ENCODE measurements at regions not wholly inside any gene's neighbourhood (a gene's known extent, or its start where the extent isn't known, plus 50 kb on each side); places are given as distances from the start of the nearest gene placed in this dataset.

- H3K27ac ChIP-seq: no peak overlapping the region
- DNase-seq (ENCODE audit: low read depth, low spot score): no peak
These were observed 90.6 kb upstream of the SYNDIG1 start for GRCh38 chr20:24378661-24379483.

DNA sequence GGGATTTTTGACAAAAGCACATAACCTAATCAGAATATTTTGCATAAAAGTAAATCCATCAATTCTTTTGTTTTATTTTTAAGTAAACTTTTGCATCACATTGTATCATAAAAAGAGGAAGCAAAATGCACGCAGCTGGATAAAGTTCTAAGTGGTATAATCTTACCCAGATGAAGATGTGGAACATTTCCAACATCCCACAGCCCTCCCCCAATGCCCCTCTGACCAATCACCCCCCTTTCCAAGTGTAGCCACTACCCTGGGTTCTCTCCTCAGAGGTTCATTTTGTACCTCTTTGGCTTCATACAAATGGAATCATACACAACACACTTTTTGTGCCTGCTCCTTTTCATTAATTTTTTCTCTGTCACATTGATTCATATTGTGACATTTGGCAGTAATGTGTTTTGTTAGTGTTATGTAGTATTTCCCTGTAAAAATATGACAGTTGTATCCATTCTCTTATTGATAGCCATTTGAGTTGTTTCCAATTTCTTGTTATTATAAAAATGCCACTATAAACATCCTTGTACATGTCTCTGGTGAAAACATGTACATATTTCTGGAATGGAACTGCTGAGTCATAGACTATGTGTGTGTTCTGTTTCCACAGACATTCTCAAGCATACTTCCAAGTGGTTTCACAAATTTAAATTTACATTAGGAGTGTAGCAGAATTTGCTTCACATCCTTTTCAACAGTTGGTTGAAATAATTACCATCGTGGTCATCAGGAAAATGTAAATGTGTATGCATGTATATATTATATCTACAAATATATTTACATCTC is 92.9 kb upstream of the SYNDIG1 start:
- no peak overlapping the region for H3K27ac ChIP-seq
- DNase-seq (ENCODE audit: low read depth, low spot score): peak; percentile 8

- H3K27ac ChIP-seq: no peak overlapping the region
- DNase-seq (ENCODE audit: low read depth, low spot score): no peak
These were observed 96.1 kb upstream of the SYNDIG1 start for GRCh38 chr20:24373372-24373771.

DNA sequence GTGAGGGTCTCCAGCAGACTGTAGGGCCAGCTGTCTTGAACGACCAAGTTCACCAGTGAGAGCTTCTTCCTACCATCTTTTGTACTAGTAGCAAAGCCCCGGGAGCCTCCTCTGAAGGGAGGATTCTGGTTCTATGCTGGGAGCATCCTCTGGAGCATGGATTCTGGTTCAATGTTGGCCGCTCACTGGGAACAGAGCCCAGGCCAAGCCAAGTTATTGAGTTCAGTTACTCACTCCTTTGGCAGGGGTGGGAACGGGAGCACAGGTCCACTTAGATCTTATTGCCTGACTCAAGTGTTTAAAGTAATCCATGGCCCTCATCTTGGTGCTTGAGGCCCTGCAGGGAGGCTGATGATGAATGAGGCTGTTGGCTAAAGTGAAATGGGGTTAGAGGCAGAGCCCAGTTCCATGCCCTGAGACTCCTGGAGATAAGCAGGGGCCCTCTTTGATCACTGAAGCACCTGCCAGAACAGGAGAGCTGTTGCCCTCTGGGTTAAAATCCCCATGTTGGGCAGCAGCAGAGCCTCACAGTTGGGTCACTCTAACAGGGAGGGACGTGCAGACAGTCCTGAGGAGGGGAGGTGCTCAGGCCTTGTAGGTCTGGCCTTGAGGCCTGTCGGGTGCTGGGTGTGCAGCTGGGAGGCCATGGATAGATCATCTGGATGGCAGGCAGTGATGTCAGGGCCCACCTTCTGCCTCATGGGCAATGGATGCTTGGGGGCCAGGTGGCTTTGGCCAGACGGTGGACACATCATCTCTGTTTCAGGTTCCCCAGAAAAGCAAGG is 98.3 kb upstream of the SYNDIG1 start:
- DNase-seq (ENCODE audit: low read depth, low spot score): no peak
- no peak overlapping the region for H3K27ac ChIP-seq

DNA sequence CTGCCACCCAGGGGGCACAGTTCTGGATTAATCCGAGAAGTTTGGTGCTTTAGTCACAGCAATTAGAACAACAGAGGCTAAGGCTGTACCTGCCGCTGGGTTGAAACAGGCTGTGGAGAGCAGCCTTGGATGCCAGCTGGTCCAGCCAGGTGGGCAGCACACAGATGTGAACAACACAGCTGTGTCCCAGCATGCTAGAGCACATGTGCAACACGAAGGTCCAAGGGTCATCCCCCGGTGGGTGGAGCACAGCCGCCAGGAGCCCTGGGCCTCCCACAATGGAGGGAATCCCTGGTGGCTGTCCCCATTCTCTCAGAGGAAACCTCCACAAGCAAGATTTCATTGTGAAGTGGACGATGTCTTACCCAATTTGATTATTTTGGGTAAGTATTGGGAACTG is 99.2 kb upstream of the SYNDIG1 start:
- DNase-seq (ENCODE audit: low read depth, low spot score): no peak
- no peak overlapping the region for H3K27ac ChIP-seq

GRCh38 chr20:24368253-24368652 is 101.2 kb upstream of the SYNDIG1 start:
- DNase-seq (ENCODE audit: low read depth, low spot score): no peak
- no peak overlapping the region for H3K27ac ChIP-seq

GRCh38 chr20:24366336-24367004 is 103.0 kb upstream of the SYNDIG1 start:
- DNase-seq (ENCODE audit: low read depth, low spot score): no peak
- H3K27ac ChIP-seq: no peak overlapping the region

DNA sequence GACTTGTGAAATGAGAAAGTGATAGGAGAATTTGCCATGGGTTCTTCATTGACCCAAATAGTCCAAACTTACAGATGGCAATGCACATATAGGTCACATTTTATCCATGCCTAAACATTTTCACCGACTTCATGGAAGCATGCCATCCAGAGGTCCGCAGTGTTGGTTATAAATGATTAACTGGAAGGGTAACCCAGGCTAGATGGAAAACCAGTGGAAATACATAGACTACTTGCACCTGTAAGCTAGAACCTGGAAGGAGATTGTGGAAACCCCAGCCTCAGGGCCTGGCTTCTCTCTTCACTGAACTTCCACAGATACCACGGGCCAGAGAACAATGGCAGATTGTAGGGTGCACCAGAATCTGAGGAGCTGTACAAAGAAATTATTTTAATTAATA is 103.8 kb upstream of the SYNDIG1 start:
- H3K27ac ChIP-seq: no peak overlapping the region
- no peak for DNase-seq (ENCODE audit: low read depth, low spot score)

DNA sequence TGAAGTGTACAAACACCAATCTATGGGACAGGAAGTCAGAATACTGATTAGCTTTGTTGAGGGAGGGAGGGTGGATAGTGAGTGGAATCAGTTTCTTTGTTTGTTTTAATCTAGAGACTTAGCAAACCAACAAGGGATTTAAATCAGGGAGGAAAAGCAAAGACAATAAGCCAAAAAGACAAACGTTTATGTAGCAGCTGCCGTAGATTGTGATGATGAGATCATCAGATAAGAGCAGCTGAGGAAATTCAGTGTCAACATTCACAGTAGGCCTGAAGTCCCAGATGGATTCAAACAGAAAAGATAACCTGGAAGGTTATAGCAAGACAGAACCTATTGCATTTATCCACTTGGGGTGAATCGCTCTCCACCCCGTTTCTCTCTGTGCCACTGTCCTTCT is 104.9 kb upstream of the SYNDIG1 start:
- DNase-seq (ENCODE audit: low read depth, low spot score): no peak
- no peak overlapping the region for H3K27ac ChIP-seq

DNA sequence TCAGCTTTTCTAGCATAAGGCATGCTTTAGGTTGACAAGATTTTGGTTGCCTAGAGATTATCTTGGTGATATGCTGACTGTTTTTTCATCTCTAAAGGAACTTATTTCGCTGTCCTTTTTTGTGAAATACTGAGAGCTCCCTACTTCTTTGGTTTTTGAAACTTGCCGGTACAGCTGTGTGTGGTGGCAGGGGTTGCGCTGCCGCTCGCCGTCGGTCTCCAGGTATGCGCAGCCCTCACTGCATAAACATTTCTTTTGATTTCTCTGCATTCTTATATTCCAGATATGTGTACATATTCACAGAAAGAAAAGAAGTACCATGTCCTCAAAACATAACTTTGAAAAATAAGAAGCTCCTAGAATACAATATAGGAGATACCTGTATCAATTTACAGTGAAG is 106.4 kb upstream of the SYNDIG1 start:
- no peak overlapping the region for H3K27ac ChIP-seq
- DNase-seq (ENCODE audit: low read depth, low spot score): no peak

DNA sequence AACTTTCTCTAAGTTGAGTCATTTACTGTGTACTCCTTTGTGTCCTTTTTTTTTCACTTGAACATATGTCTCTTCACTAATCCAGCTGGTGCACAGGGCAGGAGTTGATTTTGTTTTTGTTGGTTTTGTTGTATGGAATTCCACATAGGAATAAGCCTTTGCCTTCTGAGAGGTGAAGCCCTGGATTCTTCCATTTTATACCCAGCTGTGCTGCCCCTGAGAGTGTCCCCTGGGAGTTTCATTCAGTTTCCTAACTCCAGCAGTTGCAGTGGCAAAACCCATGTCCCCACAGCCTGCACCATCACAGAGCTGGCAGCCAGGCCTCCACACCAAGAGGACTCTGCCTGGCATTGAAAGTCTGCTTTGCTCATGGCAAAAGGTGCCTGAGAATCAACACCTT is 107.3 kb upstream of the SYNDIG1 start:
- H3K27ac ChIP-seq: no peak overlapping the region
- no peak for DNase-seq (ENCODE audit: low read depth, low spot score)

DNA sequence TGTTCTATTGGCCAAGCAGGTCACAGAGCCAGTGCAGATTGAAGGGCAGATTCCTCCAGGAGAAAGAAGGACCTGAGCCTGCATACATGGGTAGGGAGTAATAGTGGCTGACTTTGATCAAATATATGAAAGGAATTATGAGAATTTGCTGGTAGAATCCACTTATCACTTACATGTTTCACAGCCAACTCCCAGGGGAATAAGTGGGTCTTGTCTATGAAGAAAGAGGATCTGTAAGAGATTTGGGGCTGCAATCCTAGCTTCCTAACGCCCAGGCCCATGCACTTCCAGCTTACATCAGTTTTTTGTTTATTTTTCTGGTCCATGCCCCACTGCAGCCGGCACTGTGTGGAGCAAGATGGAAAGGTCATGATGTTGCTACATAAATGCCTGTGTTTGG is 107.9 kb upstream of the SYNDIG1 start:
- no peak overlapping the region for H3K27ac ChIP-seq
- DNase-seq (ENCODE audit: low read depth, low spot score): no peak

GRCh38 chr20:24360531-24360930 is 108.9 kb upstream of the SYNDIG1 start:
- no peak for DNase-seq (ENCODE audit: low read depth, low spot score)
- no peak overlapping the region for H3K27ac ChIP-seq

DNA sequence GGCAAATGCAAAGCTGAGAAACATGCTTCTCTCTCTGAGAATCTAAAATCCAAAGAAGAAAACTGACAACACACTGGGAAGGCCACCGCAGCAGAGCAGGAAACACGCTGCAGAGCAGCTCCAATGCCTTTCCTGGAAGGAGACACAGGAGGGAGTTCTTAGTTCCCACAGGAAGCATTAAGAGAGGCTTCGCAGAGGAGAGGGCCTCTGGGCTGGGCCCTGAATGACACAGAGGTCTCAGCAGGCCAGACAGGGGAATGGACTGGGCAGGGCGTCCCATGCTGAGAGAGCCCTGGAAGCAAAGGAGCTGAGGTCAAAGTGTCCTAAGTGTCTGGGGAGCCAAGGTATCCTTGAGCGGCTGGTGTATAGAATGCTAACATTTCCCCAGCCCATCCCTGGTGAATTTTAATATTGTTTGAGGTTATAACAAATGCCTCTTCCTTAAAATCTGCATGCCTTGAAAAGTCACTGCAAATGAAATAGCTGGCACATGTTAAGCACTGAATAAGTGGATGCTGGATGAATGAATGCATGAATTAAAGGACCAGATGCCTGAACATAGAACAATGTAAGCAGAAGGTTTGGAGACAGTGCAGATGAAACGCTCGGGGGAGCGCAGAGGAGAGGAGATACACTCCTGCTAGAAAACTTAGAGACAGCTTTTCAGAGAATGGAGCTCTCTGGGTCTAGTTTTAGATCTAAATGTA is 110.0 kb upstream of the SYNDIG1 start:
- H3K27ac ChIP-seq: no peak overlapping the region
- DNase-seq (ENCODE audit: low read depth, low spot score): no peak

DNA sequence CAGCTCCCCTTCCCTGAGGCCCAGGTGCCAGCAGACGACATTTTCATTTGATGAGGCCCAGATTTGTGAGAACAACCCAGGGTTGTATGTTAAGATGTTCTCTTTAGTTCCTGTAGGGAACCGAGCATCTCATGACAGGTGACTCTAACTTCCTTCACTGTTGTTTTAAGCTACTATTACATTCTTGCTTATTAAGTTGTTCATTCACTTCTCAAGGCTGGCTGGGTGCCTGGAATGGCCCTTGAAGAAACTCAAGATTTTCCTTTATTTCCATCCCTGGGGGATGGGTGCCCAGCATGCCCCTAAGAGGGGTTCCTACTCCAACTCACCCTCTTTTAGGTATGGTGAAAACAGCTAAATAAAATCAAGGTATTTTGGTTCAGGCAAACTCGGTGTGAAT is 111.5 kb upstream of the SYNDIG1 start:
- no peak for DNase-seq (ENCODE audit: low read depth, low spot score)
- H3K27ac ChIP-seq: no peak overlapping the region

DNA sequence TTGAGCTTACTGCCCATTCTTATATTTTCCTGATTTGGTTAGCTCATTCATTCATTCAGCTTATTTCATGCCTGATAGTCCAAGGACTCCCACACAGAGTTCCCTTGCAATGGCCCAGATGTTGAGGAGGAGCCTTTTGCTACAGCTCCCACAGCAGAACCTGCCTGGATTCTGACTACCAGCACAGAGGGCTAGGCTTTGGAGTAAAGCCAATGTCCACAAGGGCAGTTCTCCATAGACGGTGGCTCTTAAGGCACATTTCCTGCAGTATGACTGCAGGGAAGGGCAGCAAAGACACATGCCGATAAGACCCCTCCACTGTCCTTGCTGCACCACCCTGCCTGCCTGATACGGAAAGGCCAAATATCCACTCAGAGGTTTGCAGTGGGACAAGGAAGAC is 112.3 kb upstream of the SYNDIG1 start:
- DNase-seq (ENCODE audit: low read depth, low spot score): no peak
- no peak overlapping the region for H3K27ac ChIP-seq

DNA sequence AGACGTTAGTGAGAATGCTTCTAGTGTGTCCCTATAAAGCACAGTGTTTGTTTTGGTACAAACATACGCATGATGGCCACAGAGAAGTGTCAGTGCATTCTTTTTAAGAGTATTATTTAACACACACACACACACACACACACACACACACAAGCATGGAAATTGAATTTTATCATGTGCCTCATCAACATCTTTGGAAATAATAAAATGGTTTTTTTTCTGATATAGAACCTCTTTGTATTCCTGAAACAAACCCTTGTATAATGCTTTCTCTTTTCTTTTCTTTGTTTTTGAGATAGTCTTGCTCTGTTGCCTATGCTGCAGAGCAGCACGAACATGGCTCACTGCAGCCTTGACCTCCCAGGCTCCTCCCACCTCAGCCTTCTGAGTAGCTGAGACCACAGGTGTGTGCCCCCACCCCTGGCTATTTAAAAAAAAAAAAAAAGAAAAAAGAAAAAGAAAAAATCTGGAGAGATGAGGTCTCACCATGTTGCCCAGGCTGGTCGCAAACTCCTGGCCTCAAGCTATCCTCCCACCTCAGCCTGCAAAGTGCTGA is 116.2 kb upstream of the SYNDIG1 start:
- no peak overlapping the region for H3K27ac ChIP-seq

DNA sequence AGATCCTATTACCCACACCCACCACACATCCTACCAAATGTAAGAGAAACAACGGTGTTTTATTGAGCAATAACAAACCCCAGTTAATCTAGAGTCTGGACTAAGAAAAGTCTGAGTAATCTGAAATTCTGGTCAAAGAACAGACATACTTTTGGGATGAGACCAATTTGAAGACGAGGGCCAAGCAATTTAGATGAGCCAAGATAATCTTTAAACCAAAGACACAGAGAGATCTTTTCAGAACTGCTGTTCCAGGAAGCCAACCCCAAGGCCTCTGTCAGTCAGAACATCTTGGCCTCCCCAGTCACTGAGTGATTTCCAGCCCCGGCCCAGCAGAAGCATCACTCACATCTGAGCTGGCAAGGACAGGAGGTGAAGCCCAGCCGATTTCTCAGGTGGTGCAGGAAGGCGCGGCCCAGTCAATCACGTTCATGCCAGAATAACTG is 118.5 kb upstream of the SYNDIG1 start:
- DNase-seq (ENCODE audit: low read depth, low spot score): no peak
- H3K27ac ChIP-seq: no peak overlapping the region

More for the DNA sequence above, 116.2 kb upstream of the SYNDIG1 start:
- no peak for DNase-seq (ENCODE audit: low read depth, low spot score)

DNA sequence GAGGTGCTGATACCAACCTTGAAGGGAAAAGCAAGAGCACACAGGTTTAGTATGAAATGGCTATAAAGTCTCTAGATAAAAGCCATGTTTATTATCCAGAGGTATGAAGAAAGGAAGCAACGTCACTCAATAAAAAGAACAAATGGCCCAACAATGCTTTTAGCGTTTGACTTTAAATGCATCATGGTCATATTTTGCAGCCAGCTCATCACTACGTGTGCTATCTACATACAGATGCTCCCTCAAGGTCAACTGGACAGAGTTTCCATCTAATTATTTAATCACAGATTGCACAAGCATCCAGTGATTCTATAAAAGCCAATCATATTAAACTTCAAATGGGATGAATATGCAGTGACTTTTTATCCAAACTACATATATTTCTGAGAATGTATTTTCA is 127.6 kb upstream of the SYNDIG1 start:
- no peak for DNase-seq (ENCODE audit: low read depth, low spot score)

More for the DNA sequence above, 127.6 kb upstream of the SYNDIG1 start:
- peak overlapping the region; percentile 91 for H3K27ac ChIP-seq

Measured in epithelial cell of prostate (primary cell).